Lower leg skin (tissue), 4 donors: ENCODE measurements at regions not wholly inside any gene's neighbourhood (a gene's known extent, or its start where the extent isn't known, plus 50 kb on each side); places are given as distances from the start of the nearest gene placed in this dataset.

Source experiments
- DNase-seq, 2 donors: peaks; one replicate each; pipeline ENCODE4 v3.0.0-alpha.2; 2019; ENCODE audit warnings: low spot score in 2 of 2
- H3K4me3 ChIP-seq: fragments of 200-600 bp; sonication (generic); 2 replicates; pipeline ENCODE4 v1.5.1; 2017; ENCODE audit warnings: mild to moderate bottlenecking, low read depth; ENCODE audit not compliant: poor library complexity, severe bottlenecking
- CTCF ChIP-seq, 3 donors: fragments of 450-650 bp; IDR thresholded peaks; one replicate each; pipeline ENCODE4 v1.5.1; 2016; ENCODE audit warnings: antibody characterized with exemption in 3 of 3, mild to moderate bottlenecking in 3 of 3, moderate library complexity in 2 of 3
- POLR2A ChIP-seq, 2 donors: fragments of 450-650 bp; IDR thresholded peaks; one replicate each; pipeline ENCODE4 v1.6.1; 2016 to 2017; ENCODE audit warnings: antibody characterized with exemption in 2 of 2, mild to moderate bottlenecking in 1 of 2, moderate library complexity in 1 of 2
- WGBS, 2 donors: methylation state at CpG; one replicate each; pipeline ENCODE4 v1.1.5; 2018; 5-methylcytosine and 5-hydroxymethylcytosine counted together
- intact Hi-C: fragments of 100-400 bp; cut with DNase I; formaldehyde crosslinking; loops from one replicate; pipeline ENCODE4 v1.15.0; 2023; ENCODE audit warnings: low total_unique reads

DNA sequence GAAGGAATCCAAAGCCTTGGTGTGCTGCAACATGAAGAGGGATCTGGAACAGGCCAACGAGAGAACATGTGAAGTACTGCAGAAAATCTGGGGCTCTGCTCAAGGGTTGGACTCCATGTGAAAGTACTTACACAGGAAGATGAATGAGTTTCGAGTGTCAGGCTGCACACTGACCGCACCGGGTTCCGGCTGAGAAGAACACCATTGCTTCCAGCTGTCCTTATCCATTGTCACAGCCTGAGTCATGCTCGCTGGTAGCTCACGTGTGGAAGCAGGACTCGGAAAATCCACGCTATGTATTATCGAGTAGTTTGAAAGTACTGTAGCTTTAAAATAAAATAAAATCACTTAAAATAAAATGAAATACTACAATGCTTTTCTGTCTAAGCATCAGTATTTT, 50.4 kb upstream of the TBL1X start:
- no peak for TF ChIP-seq CTCF (IDR thresholded peaks at IDR 0.05)
- no peak for TF ChIP-seq POLR2A (IDR thresholded peaks at IDR 0.05)
- no peak overlapping the region for H3K4me3 ChIP-seq
- intact Hi-C loops: no loop called here
- no peak for DNase-seq
- WGBS, 2 donors: 72 to 91% methylated on average over 10 of the region's 10 CpGs
